H1 (cell line): ENCODE measurements at regions not wholly inside any gene's neighbourhood (a gene's known extent, or its start where the extent isn't known, plus 50 kb on each side); places are given as distances from the start of the nearest gene placed in this dataset.

Experiments used
- CTCF ChIA-PET: fragments of 300-600 bp; sonication (Branson Sonifier 250); formaldehyde crosslinking; loops from one replicate; lab custom pipeline; 2021; ENCODE audit not compliant: partially characterized antibody; lab: Charles Lee
- POLR2A ChIA-PET: fragments of 300-600 bp; sonication (Branson Sonifier 250); formaldehyde crosslinking; loops from one replicate; lab custom pipeline; 2021; ENCODE audit warnings: inconsistent platforms; ENCODE audit not compliant: partially characterized antibody; lab: Charles Lee
- DNase-seq, 2 experiments: peaks; one replicate each; pipeline versions ENCODE4 v3.0.0 to v3.0.0-alpha.2; 2010 to 2022; ENCODE audit warnings: low spot score in 2 of 2, low read depth in 1 of 2, mixed read lengths in 1 of 2
- FAIRE-seq: peaks from 2 replicates; lab custom pipeline; 2011; peaks lifted over from hg19 to GRCh38; lab: Jason Lieb, UNC
- H2AFZ ChIP-seq: 2 replicates; pipeline ENCODE4 v1.8.1; 2012; ENCODE audit warnings: low read length, inconsistent platforms
- H2AK5ac ChIP-seq: 2 replicates; pipeline ENCODE4 v1.6.1; 2013; ENCODE audit warnings: low read depth, low read length
- H2BK120ac ChIP-seq: replicated peaks from 2 replicates; pipeline ENCODE3; 2013; ENCODE audit warnings: low read depth, low read length, inconsistent platforms
- H2BK12ac ChIP-seq: 2 replicates; pipeline ENCODE4 v1.6.1; 2013; ENCODE audit warnings: low read depth, low read length
- H2BK15ac ChIP-seq: 2 replicates; pipeline ENCODE4 v1.6.1; 2013; ENCODE audit warnings: low read length
- H2BK20ac ChIP-seq: 2 replicates; pipeline ENCODE4 v1.6.1; 2013; ENCODE audit warnings: low read length
- H2BK5ac ChIP-seq: 2 replicates; pipeline ENCODE4 v1.6.1; 2013; ENCODE audit warnings: low read depth, low read length
- H3K14ac ChIP-seq: 2 replicates; pipeline ENCODE4 v1.6.1; 2013; ENCODE audit warnings: inconsistent platforms; ENCODE audit not compliant: insufficient read length
- H3K18ac ChIP-seq: 2 replicates; pipeline ENCODE4 v1.6.1; 2013; ENCODE audit warnings: low read length; ENCODE audit errors: extremely low read depth
- H3K23ac ChIP-seq: 2 replicates; pipeline ENCODE4 v1.6.1; 2013; ENCODE audit warnings: inconsistent platforms; ENCODE audit not compliant: insufficient read length
- H3K23me2 ChIP-seq: 2 replicates; pipeline ENCODE4 v1.6.1; 2013; ENCODE audit warnings: low read depth, low read length
- H3K27ac ChIP-seq: 2 replicates; pipeline ENCODE4 v1.6.1; 2011; ENCODE audit warnings: low read depth, low read length, inconsistent platforms
- H3K27me3 ChIP-seq, 4 experiments: replicated peaks in 1 of 4; 1 replicate in 1 of 4; 2 replicates in 3 of 4; pipeline versions ENCODE4 v1.6.1 to v1.8.1; 2011 to 2013; ENCODE audit warnings: low read length in 3 of 4, mild to moderate bottlenecking in 3 of 4, inconsistent platforms in 2 of 4, mixed read lengths in 2 of 4, moderate library complexity in 1 of 4; ENCODE audit not compliant: control insufficient read depth in 3 of 4, insufficient read depth in 3 of 4; ENCODE audit errors: extremely low read depth in 1 of 4
- H3K36me3 ChIP-seq, 4 experiments: 2 replicates each; pipeline versions ENCODE4 v1.6.1 to v1.8.1; 2011 to 2013; ENCODE audit warnings: mild to moderate bottlenecking in 4 of 4, low read length in 3 of 4, moderate library complexity in 2 of 4, control low read depth in 1 of 4, inconsistent platforms in 1 of 4; ENCODE audit not compliant: insufficient read depth in 4 of 4, control insufficient read depth in 2 of 4
- H3K4ac ChIP-seq: replicated peaks from 2 replicates; pipeline ENCODE3; 2013; ENCODE audit warnings: low read length, low read depth, mixed read lengths, inconsistent platforms; ENCODE audit not compliant: insufficient read length
- H3K4me1 ChIP-seq, 4 experiments: replicated peaks in 1 of 4; 1 replicate in 1 of 4; 2 replicates in 3 of 4; pipeline versions ENCODE4 v1.6.1 to v1.8.1; 2011 to 2013; ENCODE audit warnings: low read length in 3 of 4, inconsistent platforms in 2 of 4, mixed read lengths in 1 of 4; ENCODE audit not compliant: insufficient read depth in 4 of 4, control insufficient read depth in 3 of 4
- H3K4me2 ChIP-seq, 2 experiments: 2 replicates each; pipeline versions ENCODE4 v1.6.1 to v1.8.1; 2011 to 2013; ENCODE audit warnings: low read depth in 2 of 2, low read length in 2 of 2, control low read depth in 1 of 2, inconsistent platforms in 1 of 2, mild to moderate bottlenecking in 1 of 2; ENCODE audit not compliant: insufficient read depth in 1 of 2
- H3K4me3 ChIP-seq, 4 experiments: fragments of 200-600, 300-600 bp in 1 of 4; sonication (generic), shearing (Covaris generic), sonication (Bioruptor Twin) in 1 of 4; 2 replicates each; pipeline versions ENCODE4 v1.5.1 to v1.8.1; 2011 to 2016; ENCODE audit warnings: low read length in 4 of 4, low read depth in 3 of 4, control low read depth in 2 of 4, inconsistent platforms in 2 of 4, mild to moderate bottlenecking in 2 of 4, mixed read lengths in 1 of 4, moderate library complexity in 1 of 4; ENCODE audit not compliant: insufficient read depth in 2 of 4; ENCODE audit errors: extremely low read depth in 1 of 4
- H3K56ac ChIP-seq: replicated peaks from 2 replicates; pipeline ENCODE3; 2013; ENCODE audit warnings: low read depth, mild to moderate bottlenecking, mixed read lengths, low read length, inconsistent platforms; ENCODE audit not compliant: insufficient read length
- H3K79me1 ChIP-seq: 2 replicates; pipeline ENCODE4 v1.6.1; 2013; ENCODE audit warnings: low read depth, low read length, control low read depth
- H3K79me2 ChIP-seq, 2 experiments: 2 replicates each; pipeline versions ENCODE4 v1.6.1 to v1.8.1; 2012 to 2013; ENCODE audit warnings: low read length in 2 of 2, mild to moderate bottlenecking in 2 of 2, inconsistent platforms in 1 of 2; ENCODE audit not compliant: insufficient read depth in 2 of 2, control insufficient read depth in 1 of 2
- H3K9ac ChIP-seq, 4 experiments: replicated peaks in 1 of 4; 1 replicate in 1 of 4; 2 replicates in 3 of 4; pipeline versions ENCODE4 v1.6.1 to v1.8.1; 2011 to 2013; ENCODE audit warnings: low read depth in 3 of 4, low read length in 3 of 4, control low read depth in 2 of 4, mild to moderate bottlenecking in 2 of 4, moderate library complexity in 2 of 4, inconsistent platforms in 1 of 4; ENCODE audit errors: extremely low read depth in 1 of 4
- H3K9me3 ChIP-seq, 2 experiments: 2 replicates each; pipeline versions ENCODE4 v1.6.1 to v1.8.1; 2012 to 2013; ENCODE audit warnings: mild to moderate bottlenecking in 2 of 2, moderate library complexity in 2 of 2, control low read depth in 1 of 2, inconsistent platforms in 1 of 2, low read depth in 1 of 2, low read length in 1 of 2, mixed read lengths in 1 of 2; ENCODE audit not compliant: insufficient read depth in 2 of 2
- H4K20me1 ChIP-seq, 2 experiments: replicated peaks in 1 of 2; 2 replicates each; pipeline versions ENCODE3 to v1.8.1; 2011 to 2013; ENCODE audit warnings: inconsistent platforms in 2 of 2, low read length in 2 of 2, mild to moderate bottlenecking in 1 of 2; ENCODE audit not compliant: insufficient read depth in 2 of 2, control insufficient read depth in 1 of 2
- H4K5ac ChIP-seq: 2 replicates; pipeline ENCODE4 v1.6.1; 2013; ENCODE audit warnings: low read length, low read depth, mixed read lengths, inconsistent platforms; ENCODE audit not compliant: insufficient read length
- H4K8ac ChIP-seq: 2 replicates; pipeline ENCODE4 v1.8.0; 2013; ENCODE audit warnings: mild to moderate bottlenecking, moderate library complexity, low read length, inconsistent platforms; ENCODE audit not compliant: insufficient read depth; ENCODE audit errors: extremely low read depth
- H4K91ac ChIP-seq: replicated peaks from 2 replicates; pipeline ENCODE3; 2013; ENCODE audit warnings: low read length, mixed read lengths, inconsistent platforms; ENCODE audit not compliant: insufficient read length
- SP2 ChIP-seq: IDR thresholded peaks from 2 replicates; pipeline ENCODE4 v1.6.1; 2012; ENCODE audit warnings: mild to moderate bottlenecking, low read length, inconsistent platforms
- TEAD4 ChIP-seq: IDR thresholded peaks from 2 replicates; pipeline ENCODE4 v1.6.1; 2012; ENCODE audit warnings: low read depth, low read length, inconsistent platforms, mixed read lengths
- WGBS, 2 experiments: shearing (Covaris generic) in 1 of 2; methylation state at CpG; one replicate each; pipeline versions ENCODE4 v1.1.6 to v1.1.7; 2013 to 2015; ENCODE audit warnings: low lambda C conversion rate in 2 of 2, mixed read lengths in 2 of 2, inconsistent platforms in 1 of 2, low coverage in 1 of 2, missing lambda C conversion rate in 1 of 2; ENCODE audit not compliant: insufficient replicate concordance in 2 of 2, insufficient coverage in 1 of 2, insufficient read length in 1 of 2; ENCODE audit errors: extremely low coverage in 1 of 2, missing lambda C conversion rate in 1 of 2; 5-methylcytosine and 5-hydroxymethylcytosine counted together

DNA sequence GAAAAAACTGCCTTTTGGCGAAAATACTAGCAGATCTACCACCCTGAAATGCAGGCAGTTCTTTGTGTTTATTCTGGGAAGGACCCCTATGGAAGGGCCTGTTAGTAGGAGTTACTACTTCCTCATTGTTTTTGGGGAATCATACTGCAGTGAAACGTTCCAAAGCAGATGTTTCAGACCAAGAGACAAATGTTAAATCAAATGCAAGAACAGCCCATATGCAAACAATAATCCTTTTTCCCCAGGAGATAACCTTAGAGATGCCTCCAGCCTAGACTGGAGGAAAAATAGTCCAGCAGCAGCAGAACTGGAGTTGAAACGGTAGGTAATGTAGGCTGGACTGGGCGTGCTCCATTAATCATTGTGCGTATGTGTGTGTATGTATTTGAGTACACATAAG lies 65.9 kb upstream of the VWDE start:
- Histone ChIP-seq H3K27me3 (no peaks in the 10 kb centered on the region), H4K5ac (no peak overlapping the region), H3K14ac (no peak overlapping the region), H3K4me1 (no peaks in the 10 kb centered on the region), H2BK20ac (no peak overlapping the region), H3K9me3 (peaks cover 0 to 2% of the 10 kb centered on the region in 2 experiments; a peak in 1 of 4 replicates), H2AFZ (no peak overlapping the region), H3K79me2 (no peaks in the 10 kb centered on the region), H3K79me1 (no peaks in the 10 kb centered on the region), H3K23me2 (no peaks in the 10 kb centered on the region), H4K20me1 (no peaks in the 10 kb centered on the region), H2BK12ac (no peak overlapping the region), H2BK15ac (no peak overlapping the region), H3K4ac (no peak overlapping the region), H3K9ac (no peak overlapping the region), H3K27ac (no peak overlapping the region), H3K18ac (no peak overlapping the region), H2AK5ac (no peak overlapping the region), H2BK5ac (no peak overlapping the region), H3K23ac (no peak overlapping the region), H4K8ac (no peak overlapping the region), H3K4me2 (no peak overlapping the region), H2BK120ac (no peak overlapping the region), H3K36me3 (no peaks in the 10 kb centered on the region), H4K91ac (no peak overlapping the region), H3K4me3 (no peak overlapping the region), H3K56ac (no peak overlapping the region)
- no peak for DNase-seq
- FAIRE-seq = no peak
- TF ChIP-seq SP2 (no peak), TEAD4 (no peak)
- POLR2A ChIA-PET = no interaction called here
- 94% methylated on average over 5 of the region's 5 CpGs; no CpG with 5 or more reads in 1 of the 2 experiments for WGBS, 2 experiments
- CTCF ChIA-PET = interaction anchor here (1.7 to 8.7 kb wide), 3 partner anchors 11 to 36 kb away, joined by 6 to 46 read pairs (median 35); no protein-coding TSS in a partner anchor
